Transverse colon (tissue), 4 donors: ENCODE measurements at regions not wholly inside any gene's neighbourhood (a gene's known extent, or its start where the extent isn't known, plus 50 kb on each side); places are given as distances from the start of the nearest gene placed in this dataset.

ENCODE experiments used
- EP300 ChIP-seq: sonication (generic); formaldehyde crosslinking; IDR thresholded peaks from one replicate; pipeline ENCODE4 v1.6.1; 2017; ENCODE audit warnings: antibody characterized with exemption, low read depth
- POLR2A ChIP-seq: fragments of 450-650 bp; IDR thresholded peaks from one replicate; pipeline ENCODE4 v1.6.1; 2016; ENCODE audit warnings: antibody characterized with exemption, mild to moderate bottlenecking, moderate library complexity
- POLR2AphosphoS5 ChIP-seq, 3 donors: sonication (generic); formaldehyde crosslinking; IDR thresholded peaks; one replicate each; pipeline ENCODE4 v1.6.1; 2016; ENCODE audit warnings: antibody characterized with exemption in 3 of 3
- TF ChIP-seq, protein P1 (sequence below), 5 experiments: fragments of 200-600 bp in 3 of 5; fragments of 450-650 bp in 2 of 5; sonication (generic) in 3 of 5; IDR thresholded peaks; 1 replicate in 2 of 5; 2 replicates in 3 of 5; pipeline ENCODE4 v1.5.1; 2016 to 2017; ENCODE audit warnings: antibody characterized with exemption in 5 of 5, inconsistent platforms in 3 of 5, mild to moderate bottlenecking in 2 of 5, moderate library complexity in 1 of 5

DNA sequence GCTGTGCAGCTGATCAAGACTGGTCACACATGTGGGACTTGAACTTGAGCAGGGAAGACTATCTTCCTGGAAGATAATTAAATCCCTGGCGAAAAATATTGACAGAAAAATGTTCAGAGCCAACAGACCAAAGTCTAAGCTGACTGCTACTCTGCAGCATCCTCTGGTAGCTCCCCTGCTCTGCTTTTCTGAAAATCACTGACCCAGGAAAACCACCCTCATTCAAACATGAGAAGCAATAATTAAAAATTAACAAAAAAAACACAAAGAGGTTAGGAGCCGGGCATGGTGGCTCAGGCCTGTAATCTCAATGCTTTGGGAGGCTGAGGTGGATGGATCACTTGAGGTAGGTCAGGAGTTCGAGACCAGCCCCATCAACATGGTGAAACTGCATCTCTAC, 151.9 kb downstream of the SCG2 start:
- TF ChIP-seq EP300 (no peak), POLR2A (no peak), POLR2AphosphoS5 (IDR thresholded peaks at IDR 0.05) (no peak)
- TF ChIP-seq, protein P1, sequence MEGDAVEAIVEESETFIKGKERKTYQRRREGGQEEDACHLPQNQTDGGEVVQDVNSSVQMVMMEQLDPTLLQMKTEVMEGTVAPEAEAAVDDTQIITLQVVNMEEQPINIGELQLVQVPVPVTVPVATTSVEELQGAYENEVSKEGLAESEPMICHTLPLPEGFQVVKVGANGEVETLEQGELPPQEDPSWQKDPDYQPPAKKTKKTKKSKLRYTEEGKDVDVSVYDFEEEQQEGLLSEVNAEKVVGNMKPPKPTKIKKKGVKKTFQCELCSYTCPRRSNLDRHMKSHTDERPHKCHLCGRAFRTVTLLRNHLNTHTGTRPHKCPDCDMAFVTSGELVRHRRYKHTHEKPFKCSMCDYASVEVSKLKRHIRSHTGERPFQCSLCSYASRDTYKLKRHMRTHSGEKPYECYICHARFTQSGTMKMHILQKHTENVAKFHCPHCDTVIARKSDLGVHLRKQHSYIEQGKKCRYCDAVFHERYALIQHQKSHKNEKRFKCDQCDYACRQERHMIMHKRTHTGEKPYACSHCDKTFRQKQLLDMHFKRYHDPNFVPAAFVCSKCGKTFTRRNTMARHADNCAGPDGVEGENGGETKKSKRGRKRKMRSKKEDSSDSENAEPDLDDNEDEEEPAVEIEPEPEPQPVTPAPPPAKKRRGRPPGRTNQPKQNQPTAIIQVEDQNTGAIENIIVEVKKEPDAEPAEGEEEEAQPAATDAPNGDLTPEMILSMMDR (IDR thresholded peaks at IDR 0.05) = no peak
